Ovary (tissue), 3 donors: ENCODE measurements at regions not wholly inside any gene's neighbourhood (a gene's known extent, or its start where the extent isn't known, plus 50 kb on each side); places are given as distances from the start of the nearest gene placed in this dataset.

Source experiments
- EP300 ChIP-seq: sonication (generic); formaldehyde crosslinking; IDR thresholded peaks from one replicate; pipeline ENCODE4 v1.6.1; 2017; ENCODE audit warnings: antibody characterized with exemption
- POLR2A ChIP-seq: fragments of 450-650 bp; IDR thresholded peaks from one replicate; pipeline ENCODE4 v1.6.1; 2017; ENCODE audit warnings: antibody characterized with exemption, mild to moderate bottlenecking, moderate library complexity
- TF ChIP-seq, protein P1 (sequence below), 3 donors: fragments of 450-650 bp in 2 of 3; fragments of 200-600 bp in 1 of 3; IDR thresholded peaks; one replicate each; pipeline versions ENCODE4 v1.5.1 to v1.8.0; 2016 to 2022; ENCODE audit warnings: antibody characterized with exemption in 3 of 3, mild to moderate bottlenecking in 1 of 3
- donor health status: DM: no; HTN: no; CAD: no.

- TF ChIP-seq EP300 (no peak), POLR2A (no peak)
- TF ChIP-seq, protein P1, sequence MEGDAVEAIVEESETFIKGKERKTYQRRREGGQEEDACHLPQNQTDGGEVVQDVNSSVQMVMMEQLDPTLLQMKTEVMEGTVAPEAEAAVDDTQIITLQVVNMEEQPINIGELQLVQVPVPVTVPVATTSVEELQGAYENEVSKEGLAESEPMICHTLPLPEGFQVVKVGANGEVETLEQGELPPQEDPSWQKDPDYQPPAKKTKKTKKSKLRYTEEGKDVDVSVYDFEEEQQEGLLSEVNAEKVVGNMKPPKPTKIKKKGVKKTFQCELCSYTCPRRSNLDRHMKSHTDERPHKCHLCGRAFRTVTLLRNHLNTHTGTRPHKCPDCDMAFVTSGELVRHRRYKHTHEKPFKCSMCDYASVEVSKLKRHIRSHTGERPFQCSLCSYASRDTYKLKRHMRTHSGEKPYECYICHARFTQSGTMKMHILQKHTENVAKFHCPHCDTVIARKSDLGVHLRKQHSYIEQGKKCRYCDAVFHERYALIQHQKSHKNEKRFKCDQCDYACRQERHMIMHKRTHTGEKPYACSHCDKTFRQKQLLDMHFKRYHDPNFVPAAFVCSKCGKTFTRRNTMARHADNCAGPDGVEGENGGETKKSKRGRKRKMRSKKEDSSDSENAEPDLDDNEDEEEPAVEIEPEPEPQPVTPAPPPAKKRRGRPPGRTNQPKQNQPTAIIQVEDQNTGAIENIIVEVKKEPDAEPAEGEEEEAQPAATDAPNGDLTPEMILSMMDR (IDR thresholded peaks at IDR 0.05): no peak
Observed at GRCh38 chr1:191687721-191688120, 470.5 kb upstream of the RGS18 start.
